ENCODE measurements at regions not wholly inside any gene's neighbourhood (a gene's known extent, or its start where the extent isn't known, plus 50 kb on each side); places are given as distances from the start of the nearest gene placed in this dataset.

- no peak for TF ChIP-seq GATA3 (IDR thresholded peaks at IDR 0.05; ENCODE audit: low read depth, low read length)
- TF ChIP-seq GATA2 (IDR thresholded peaks at IDR 0.05; ENCODE audit: low read depth, low read length): no peak
Observed at GRCh38 chr21:35855484-35855883, 204.8 kb downstream of the SETD4 start.

Measured in SH-SY5Y (cell line).